ENCODE measurements at regions not wholly inside any gene's neighbourhood (a gene's known extent, or its start where the extent isn't known, plus 50 kb on each side); places are given as distances from the start of the nearest gene placed in this dataset.
A peak's percentile ranks its signal among the peaks of the same experiment; 100 is the strongest.
"Not testable (repeated sequence)": the region's sequence is repeated elsewhere in the genome, so short reads cannot be mapped to it uniquely, and the experiment has no call there.

- Histone ChIP-seq H3K4me1 (ENCODE audit: control insufficient read depth, insufficient read depth, low read length) (peaks cover 3% of the 10 kb centered on the region), H3K27me3 (ENCODE audit: control insufficient read depth, insufficient read depth, low read length) (no peaks in the 10 kb centered on the region), H3K36me3 (ENCODE audit: control insufficient read depth, insufficient read depth, low read length) (no peaks in the 10 kb centered on the region), H3K27ac (ENCODE audit: low read length) (no peak overlapping the region), H3K4me3 (ENCODE audit: low read length) (no peak overlapping the region), H3K9me3 (ENCODE audit: control insufficient read depth, insufficient read depth, low read length) (no peaks in the 10 kb centered on the region)
- H3K4me3 Mint-ChIP-seq: no peak overlapping the region
- H3K27me3 Mint-ChIP-seq (ENCODE audit: low read depth in 2 of 2): peaks cover 36 to 57% of the 10 kb centered on the region in 2 donors
- no peaks in the 10 kb centered on the region for H3K36me3 Mint-ChIP-seq
- H3K9me3 Mint-ChIP-seq: no peaks in the 10 kb centered on the region
- no peak for DNase-seq
- no peak for ATAC-seq
- peaks cover 10 to 11% of the 10 kb centered on the region in 2 donors for H3K4me1 Mint-ChIP-seq
- intact Hi-C loops (cut with micrococcal nuclease): loop anchor here (10.0 kb wide), 2 partner anchors 92 to 148 kb away; no protein-coding TSS in a partner anchor
- H3K27ac Mint-ChIP-seq: no peak overlapping the region
- WGBS (ENCODE audit: insufficient coverage): 92% methylated on average over 10 of the region's 10 CpGs
- TF ChIP-seq, protein P1, sequence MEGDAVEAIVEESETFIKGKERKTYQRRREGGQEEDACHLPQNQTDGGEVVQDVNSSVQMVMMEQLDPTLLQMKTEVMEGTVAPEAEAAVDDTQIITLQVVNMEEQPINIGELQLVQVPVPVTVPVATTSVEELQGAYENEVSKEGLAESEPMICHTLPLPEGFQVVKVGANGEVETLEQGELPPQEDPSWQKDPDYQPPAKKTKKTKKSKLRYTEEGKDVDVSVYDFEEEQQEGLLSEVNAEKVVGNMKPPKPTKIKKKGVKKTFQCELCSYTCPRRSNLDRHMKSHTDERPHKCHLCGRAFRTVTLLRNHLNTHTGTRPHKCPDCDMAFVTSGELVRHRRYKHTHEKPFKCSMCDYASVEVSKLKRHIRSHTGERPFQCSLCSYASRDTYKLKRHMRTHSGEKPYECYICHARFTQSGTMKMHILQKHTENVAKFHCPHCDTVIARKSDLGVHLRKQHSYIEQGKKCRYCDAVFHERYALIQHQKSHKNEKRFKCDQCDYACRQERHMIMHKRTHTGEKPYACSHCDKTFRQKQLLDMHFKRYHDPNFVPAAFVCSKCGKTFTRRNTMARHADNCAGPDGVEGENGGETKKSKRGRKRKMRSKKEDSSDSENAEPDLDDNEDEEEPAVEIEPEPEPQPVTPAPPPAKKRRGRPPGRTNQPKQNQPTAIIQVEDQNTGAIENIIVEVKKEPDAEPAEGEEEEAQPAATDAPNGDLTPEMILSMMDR (IDR thresholded peaks at IDR 0.05): no peak
These were observed 173.1 kb downstream of the LACC1 start for GRCh38 chr13:44052780-44053184.

- no peak for DNase-seq
- intact Hi-C loops (cut with micrococcal nuclease): loop anchor here (10.0 kb wide), 2 partner anchors 92 to 148 kb away; no protein-coding TSS in a partner anchor
- no peaks in the 10 kb centered on the region for H3K27me3 ChIP-seq (ENCODE audit: control insufficient read depth, insufficient read depth, low read length)
- TF ChIP-seq, protein P1 (IDR thresholded peaks at IDR 0.05): no peak
- Mint-ChIP-seq H3K4me1 (peaks cover 10 to 11% of the 10 kb centered on the region in 2 donors), H3K36me3 (no peaks in the 10 kb centered on the region), H3K4me3 (no peak overlapping the region), H3K27ac (no peak overlapping the region), H3K27me3 (ENCODE audit: low read depth in 2 of 2) (peaks cover 36 to 61% of the 10 kb centered on the region in 2 donors), H3K9me3 (no peaks in the 10 kb centered on the region)
- H3K36me3 ChIP-seq (ENCODE audit: control insufficient read depth, insufficient read depth, low read length): no peaks in the 10 kb centered on the region
- no peak overlapping the region for H3K27ac ChIP-seq (ENCODE audit: low read length)
- no peak overlapping the region for H3K4me3 ChIP-seq (ENCODE audit: low read length)
- WGBS (ENCODE audit: insufficient coverage): 83% methylated on average over 3 of the region's 5 CpGs
- H3K4me1 ChIP-seq (ENCODE audit: control insufficient read depth, insufficient read depth, low read length): peaks cover 3% of the 10 kb centered on the region
- H3K9me3 ChIP-seq (ENCODE audit: control insufficient read depth, insufficient read depth, low read length): no peaks in the 10 kb centered on the region
- ATAC-seq: no peak
These were observed 173.5 kb downstream of the LACC1 start for GRCh38 chr13:44053208-44053607.

DNA sequence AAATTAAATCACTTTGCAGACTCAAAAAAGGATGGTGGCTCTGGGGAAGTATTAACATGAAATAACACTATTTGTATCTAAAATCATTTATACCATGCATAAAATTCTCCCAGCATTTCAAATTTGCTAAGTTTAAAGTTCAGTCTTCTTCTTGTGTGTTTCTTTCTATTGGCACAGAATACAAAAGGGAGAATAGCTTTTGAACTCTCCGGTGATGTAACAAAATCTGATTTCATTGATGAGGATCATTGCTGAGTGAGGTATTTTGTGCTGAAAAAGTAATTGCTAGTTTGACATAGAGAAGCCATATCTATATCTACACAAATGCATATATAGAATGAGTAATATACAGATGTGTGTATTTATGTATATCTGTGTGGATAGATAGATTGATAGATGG, 174.8 kb downstream of the LACC1 start:
- peaks cover 10 to 11% of the 10 kb centered on the region in 2 donors for H3K4me1 Mint-ChIP-seq
- Histone ChIP-seq H3K36me3 (ENCODE audit: control insufficient read depth, insufficient read depth, low read length) (no peaks in the 10 kb centered on the region), H3K4me1 (ENCODE audit: control insufficient read depth, insufficient read depth, low read length) (peaks cover 3% of the 10 kb centered on the region), H3K9me3 (ENCODE audit: control insufficient read depth, insufficient read depth, low read length) (no peaks in the 10 kb centered on the region), H3K27ac (ENCODE audit: low read length) (no peak overlapping the region), H3K27me3 (ENCODE audit: control insufficient read depth, insufficient read depth, low read length) (no peaks in the 10 kb centered on the region), H3K4me3 (ENCODE audit: low read length) (no peak overlapping the region)
- no peak overlapping the region for H3K4me3 Mint-ChIP-seq
- ATAC-seq (no peak), DNase-seq (no peak)
- TF ChIP-seq, protein P1 (IDR thresholded peaks at IDR 0.05): no peak
- WGBS (ENCODE audit: insufficient coverage): 100% methylated on average over 1 of the region's 1 CpG
- no peak overlapping the region for H3K27ac Mint-ChIP-seq
- H3K9me3 Mint-ChIP-seq: no peaks in the 10 kb centered on the region
- H3K27me3 Mint-ChIP-seq (ENCODE audit: low read depth in 2 of 2): peaks cover 35 to 63% of the 10 kb centered on the region in 2 donors
- intact Hi-C loops (cut with micrococcal nuclease): loop anchor here (10.0 kb wide), 2 partner anchors 90 to 150 kb away; no protein-coding TSS in a partner anchor
- no peaks in the 10 kb centered on the region for H3K36me3 Mint-ChIP-seq

GRCh38 chr13:44055681-44056080, 176.0 kb downstream of the LACC1 start:
- H3K4me3 ChIP-seq (ENCODE audit: low read length); H3K9me3 ChIP-seq (ENCODE audit: control insufficient read depth, insufficient read depth, low read length); H3K27ac ChIP-seq (ENCODE audit: low read length); H3K9me3 Mint-ChIP-seq; DNase-seq; H3K36me3 ChIP-seq (ENCODE audit: control insufficient read depth, insufficient read depth, low read length); H3K4me3 Mint-ChIP-seq; H3K4me1 ChIP-seq (ENCODE audit: control insufficient read depth, insufficient read depth, low read length); H3K27me3 ChIP-seq (ENCODE audit: control insufficient read depth, insufficient read depth, low read length); H3K36me3 Mint-ChIP-seq: not testable (repeated sequence)
- Mint-ChIP-seq H3K4me1 (peaks cover 10 to 11% of the 10 kb centered on the region in 2 donors), H3K27ac (peak overlapping the region in 1 of 2 donors; percentile 19), H3K27me3 (ENCODE audit: low read depth in 2 of 2) (peaks cover 37 to 66% of the 10 kb centered on the region in 2 donors)
- peak; percentile 44 to 71 (median 58) for ATAC-seq
- intact Hi-C loops (cut with micrococcal nuclease): loop anchor here (10.0 kb wide), 2 partner anchors 89 to 151 kb away; no protein-coding TSS in a partner anchor
- 8% methylated on average over 6 of the region's 6 CpGs for WGBS (ENCODE audit: insufficient coverage)
